ENCODE measurements at regions not wholly inside any gene's neighbourhood (a gene's known extent, or its start where the extent isn't known, plus 50 kb on each side); places are given as distances from the start of the nearest gene placed in this dataset.

DNA sequence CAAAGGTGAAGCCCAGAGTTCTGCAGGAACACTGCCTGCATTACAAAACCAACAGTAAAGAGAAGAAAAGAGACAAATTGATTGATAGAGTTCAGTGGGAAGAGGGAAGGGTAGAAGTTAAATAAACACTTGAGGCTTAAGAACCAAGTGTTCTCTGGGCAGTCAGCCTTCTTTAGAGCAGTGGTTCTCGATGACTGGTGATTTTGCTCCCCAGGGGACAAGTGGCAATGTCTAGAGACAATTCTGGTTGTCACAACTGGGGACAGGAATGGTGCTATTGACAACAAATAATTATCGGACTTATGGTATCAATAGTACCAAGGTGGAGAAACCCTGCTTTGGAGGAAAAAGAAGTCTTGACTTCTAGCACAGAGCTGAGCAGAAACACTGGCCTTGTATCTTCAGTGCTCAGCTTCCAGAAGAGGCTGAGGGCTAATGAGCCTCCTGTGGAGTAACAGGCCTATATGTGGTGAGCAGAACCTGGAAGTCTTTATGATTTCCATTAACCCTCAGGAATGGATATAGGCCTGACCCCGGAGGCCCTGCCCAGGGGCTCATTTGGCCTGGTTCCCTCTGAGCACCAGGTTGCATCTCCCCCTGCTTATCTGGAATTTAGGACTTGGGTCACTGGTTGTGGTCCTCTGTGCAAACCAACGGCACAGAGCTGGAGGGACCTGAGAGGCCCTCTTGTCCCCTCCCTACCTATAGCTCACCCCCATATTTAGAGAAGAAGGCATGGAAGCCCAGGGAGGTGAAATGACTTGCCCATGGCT, 204.6 kb upstream of the PWP1 start:
- Histone ChIP-seq H3K36me3 (ENCODE audit: control insufficient read depth in 2 of 4, insufficient read depth in 4 of 4, low read length in 3 of 4) (no peaks in the 10 kb centered on the region), H3K27ac (ENCODE audit: low read depth, low read length) (no peak overlapping the region), H4K8ac (ENCODE audit: extremely low read depth, insufficient read depth, low read length) (no peak overlapping the region), H4K91ac (replicated peaks; ENCODE audit: insufficient read length, low read length) (no peak overlapping the region), H3K9me3 (ENCODE audit: insufficient read depth in 2 of 2, low read depth in 1 of 2, low read length in 1 of 2) (no peaks in the 10 kb centered on the region), H2BK15ac (ENCODE audit: low read length) (no peak overlapping the region), H3K4me3 (ENCODE audit: extremely low read depth in 1 of 4, insufficient read depth in 2 of 4, low read depth in 3 of 4, low read length in 4 of 4) (no peak overlapping the region), H2BK5ac (ENCODE audit: low read depth, low read length) (no peak overlapping the region), H3K18ac (ENCODE audit: extremely low read depth, low read length) (no peak overlapping the region), H2BK12ac (ENCODE audit: low read depth, low read length) (no peak overlapping the region), H2AFZ (ENCODE audit: low read length) (no peak overlapping the region), H4K5ac (ENCODE audit: insufficient read length, low read depth, low read length) (no peak overlapping the region), H2AK5ac (ENCODE audit: low read depth, low read length) (no peak overlapping the region), H3K4ac (replicated peaks; ENCODE audit: insufficient read length, low read depth, low read length) (no peak overlapping the region), H2BK120ac (replicated peaks; ENCODE audit: low read depth, low read length) (no peak overlapping the region), H3K79me1 (ENCODE audit: low read depth, low read length) (no peaks in the 10 kb centered on the region), H3K56ac (replicated peaks; ENCODE audit: insufficient read length, low read depth, low read length) (no peak overlapping the region), H3K4me2 (ENCODE audit: insufficient read depth in 1 of 2, low read depth in 2 of 2, low read length in 2 of 2) (no peak overlapping the region), H4K20me1 (replicated peaks in 1 of 2; ENCODE audit: control insufficient read depth in 1 of 2, insufficient read depth in 2 of 2, low read length in 2 of 2) (peaks cover 0 to 3% of the 10 kb centered on the region in 2 experiments), H3K14ac (ENCODE audit: insufficient read length) (no peak overlapping the region), H2BK20ac (ENCODE audit: low read length) (no peak overlapping the region), H3K4me1 (replicated peaks in 1 of 4; ENCODE audit: control insufficient read depth in 3 of 4, insufficient read depth in 4 of 4, low read length in 3 of 4) (no peaks in the 10 kb centered on the region), H3K79me2 (ENCODE audit: control insufficient read depth in 1 of 2, insufficient read depth in 2 of 2, low read length in 2 of 2) (no peaks in the 10 kb centered on the region), H3K9ac (replicated peaks in 1 of 4; ENCODE audit: extremely low read depth in 1 of 4, low read depth in 3 of 4, low read length in 3 of 4) (no peak overlapping the region), H3K23me2 (ENCODE audit: low read depth, low read length) (no peaks in the 10 kb centered on the region), H3K27me3 (replicated peaks in 1 of 4; ENCODE audit: control insufficient read depth in 3 of 4, extremely low read depth in 1 of 4, insufficient read depth in 3 of 4, low read length in 3 of 4) (peaks cover 0 to 2% (median 0%) of the 10 kb centered on the region in 4 experiments; a peak in 2 of 7 replicates), H3K23ac (ENCODE audit: insufficient read length) (no peak overlapping the region)
- WGBS, 2 experiments (ENCODE audit: extremely low coverage in 1 of 2, insufficient coverage in 1 of 2, insufficient read length in 1 of 2, insufficient replicate concordance in 2 of 2, low coverage in 1 of 2, low lambda C conversion rate in 2 of 2, missing lambda C conversion rate in 1 of 2), result 93% methylated on average over 4 of the region's 4 CpGs; no CpG with 5 or more reads in 1 of the 2 experiments
- FAIRE-seq (no peak), DNase-seq (ENCODE audit: low read depth in 1 of 2, low spot score in 2 of 2) (no peak)
- ChIA-PET POLR2A (ENCODE audit: partially characterized antibody) (interaction anchor here (0.6 kb wide), 1 partner anchor 87 kb away, joined by 3 read pairs; no protein-coding TSS in a partner anchor), CTCF (ENCODE audit: partially characterized antibody) (interaction anchor here (0.8 to 1.5 kb wide), 3 partner anchors 13 to 42 kb away, joined by 3 to 5 read pairs (median 5); no protein-coding TSS in a partner anchor)
- TF ChIP-seq ZNF274 (IDR thresholded peaks at IDR 0.05; ENCODE audit: borderline replicate concordance, extremely low read depth, low read length) (no peak), JUND (IDR thresholded peaks at IDR 0.05; ENCODE audit: low read length) (no peak), EZH2 (IDR thresholded peaks at IDR 0.05; ENCODE audit: low read depth, low read length, severe bottlenecking) (no peak), CBX5 (IDR thresholded peaks at IDR 0.05; ENCODE audit: low read depth, low read length) (no peak), SP1 (IDR thresholded peaks at IDR 0.05; ENCODE audit: low read depth, low read length) (no peak), ATF2 (IDR thresholded peaks at IDR 0.05; ENCODE audit: low read length) (no peak), BRCA1 (IDR thresholded peaks at IDR 0.05; ENCODE audit: low read depth, low read length) (no peak), TCF12 (IDR thresholded peaks at IDR 0.05; ENCODE audit: low read depth, low read length) (no peak), GABPA (IDR thresholded peaks at IDR 0.05; ENCODE audit: borderline replicate concordance, insufficient read depth, low read length) (no peak), CHD1 (IDR thresholded peaks at IDR 0.05; ENCODE audit: low read depth, low read length) (no peak), SIX5 (IDR thresholded peaks at IDR 0.05; ENCODE audit: low read depth, low read length) (no peak)
- TF ChIP-seq, protein P1, sequence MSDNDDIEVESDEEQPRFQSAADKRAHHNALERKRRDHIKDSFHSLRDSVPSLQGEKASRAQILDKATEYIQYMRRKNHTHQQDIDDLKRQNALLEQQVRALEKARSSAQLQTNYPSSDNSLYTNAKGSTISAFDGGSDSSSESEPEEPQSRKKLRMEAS (IDR thresholded peaks at IDR 0.05), result no peak

All from H1 (cell line).